HFFc6 (cell line): ENCODE measurements at regions not wholly inside any gene's neighbourhood (a gene's known extent, or its start where the extent isn't known, plus 50 kb on each side); places are given as distances from the start of the nearest gene placed in this dataset.

Experiments
- DNase-seq: peaks from one replicate; pipeline ENCODE4 v3.0.0-alpha.2; 2018
- H3K27ac Mint-ChIP-seq: 2 replicates; pipeline ENCODE4 v1.8.0; 2020; ENCODE audit warnings: mild to moderate bottlenecking, mixed read lengths
- H3K27me3 Mint-ChIP-seq: 2 replicates; pipeline ENCODE4 v1.8.0; 2021; ENCODE audit warnings: mild to moderate bottlenecking, moderate library complexity, mixed read lengths; ENCODE audit not compliant: insufficient read depth
- H3K36me3 Mint-ChIP-seq: 2 replicates; pipeline ENCODE4 v1.8.0; 2021; ENCODE audit warnings: low read depth, mixed read lengths
- H3K4me1 Mint-ChIP-seq: 2 replicates; pipeline ENCODE4 v1.8.0; 2020; ENCODE audit warnings: low read depth, mixed read lengths
- H3K4me3 Mint-ChIP-seq: 2 replicates; pipeline ENCODE4 v1.8.0; 2020; ENCODE audit warnings: mild to moderate bottlenecking, moderate library complexity, mixed read lengths
- H3K9me3 Mint-ChIP-seq: 2 replicates; pipeline ENCODE4 v1.8.0; 2020; ENCODE audit warnings: mild to moderate bottlenecking, mixed read lengths
- TF ChIP-seq, protein P1 (sequence below): fragments of 200-600 bp; sonication (generic); IDR thresholded peaks from 2 replicates; pipeline ENCODE4 v1.5.0; 2021; ENCODE audit warnings: antibody characterized with exemption, mild to moderate bottlenecking

DNA sequence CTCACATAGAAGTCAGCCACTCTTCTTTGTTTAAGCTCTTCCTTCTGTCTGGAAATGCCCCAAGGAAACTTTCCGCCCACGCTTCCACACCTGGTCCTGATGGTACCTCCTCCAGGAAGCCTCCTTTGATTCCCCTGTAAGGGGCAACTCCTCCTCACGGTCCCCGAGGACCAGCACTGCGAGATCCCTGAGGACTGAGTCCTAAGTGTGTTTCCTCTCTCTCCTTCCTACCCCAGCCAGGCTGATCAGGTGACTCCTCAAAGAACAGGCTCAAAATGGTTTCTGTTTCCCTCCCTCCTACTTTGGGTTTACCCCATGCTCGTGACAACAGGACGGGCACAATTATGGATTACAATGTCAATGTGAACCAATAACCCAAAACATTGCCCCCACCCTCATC lies 63.0 kb upstream of the MED9 start:
- DNase-seq = no peak
- Mint-ChIP-seq H3K9me3 (no peaks in the 10 kb centered on the region), H3K4me3 (peak overlapping the region; percentile 79), H3K27ac (peak overlapping the region; percentile 81), H3K27me3 (peaks cover 3% of the 10 kb centered on the region), H3K4me1 (peaks cover 61% of the 10 kb centered on the region), H3K36me3 (no peaks in the 10 kb centered on the region)
- TF ChIP-seq, protein P1, sequence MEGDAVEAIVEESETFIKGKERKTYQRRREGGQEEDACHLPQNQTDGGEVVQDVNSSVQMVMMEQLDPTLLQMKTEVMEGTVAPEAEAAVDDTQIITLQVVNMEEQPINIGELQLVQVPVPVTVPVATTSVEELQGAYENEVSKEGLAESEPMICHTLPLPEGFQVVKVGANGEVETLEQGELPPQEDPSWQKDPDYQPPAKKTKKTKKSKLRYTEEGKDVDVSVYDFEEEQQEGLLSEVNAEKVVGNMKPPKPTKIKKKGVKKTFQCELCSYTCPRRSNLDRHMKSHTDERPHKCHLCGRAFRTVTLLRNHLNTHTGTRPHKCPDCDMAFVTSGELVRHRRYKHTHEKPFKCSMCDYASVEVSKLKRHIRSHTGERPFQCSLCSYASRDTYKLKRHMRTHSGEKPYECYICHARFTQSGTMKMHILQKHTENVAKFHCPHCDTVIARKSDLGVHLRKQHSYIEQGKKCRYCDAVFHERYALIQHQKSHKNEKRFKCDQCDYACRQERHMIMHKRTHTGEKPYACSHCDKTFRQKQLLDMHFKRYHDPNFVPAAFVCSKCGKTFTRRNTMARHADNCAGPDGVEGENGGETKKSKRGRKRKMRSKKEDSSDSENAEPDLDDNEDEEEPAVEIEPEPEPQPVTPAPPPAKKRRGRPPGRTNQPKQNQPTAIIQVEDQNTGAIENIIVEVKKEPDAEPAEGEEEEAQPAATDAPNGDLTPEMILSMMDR = no peak

DNA sequence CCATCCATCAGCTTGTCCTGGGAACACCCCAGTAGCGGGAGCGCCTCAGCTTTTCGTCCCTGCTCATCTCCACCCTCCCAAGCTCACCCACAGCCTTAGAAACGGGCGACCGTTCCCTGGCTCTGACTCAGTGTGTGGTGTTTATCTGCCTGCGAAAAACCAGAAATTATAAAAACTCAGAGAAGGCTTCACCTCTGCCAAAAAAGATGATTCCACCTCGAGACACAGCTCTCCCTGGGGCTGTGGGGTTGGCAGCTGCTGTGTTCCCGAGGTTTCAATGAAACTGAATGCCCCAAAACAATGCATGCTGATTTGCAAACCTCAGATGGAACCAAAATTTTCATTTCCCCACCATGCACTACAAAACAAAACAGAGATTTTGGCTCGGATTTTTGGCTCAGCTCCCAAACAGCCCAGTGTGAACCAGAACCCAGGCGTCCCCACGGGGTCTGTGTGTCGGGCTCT lies 62.4 kb upstream of the MED9 start:
- TF ChIP-seq, protein P1 = no peak
- peak; percentile 78 for DNase-seq

DNA sequence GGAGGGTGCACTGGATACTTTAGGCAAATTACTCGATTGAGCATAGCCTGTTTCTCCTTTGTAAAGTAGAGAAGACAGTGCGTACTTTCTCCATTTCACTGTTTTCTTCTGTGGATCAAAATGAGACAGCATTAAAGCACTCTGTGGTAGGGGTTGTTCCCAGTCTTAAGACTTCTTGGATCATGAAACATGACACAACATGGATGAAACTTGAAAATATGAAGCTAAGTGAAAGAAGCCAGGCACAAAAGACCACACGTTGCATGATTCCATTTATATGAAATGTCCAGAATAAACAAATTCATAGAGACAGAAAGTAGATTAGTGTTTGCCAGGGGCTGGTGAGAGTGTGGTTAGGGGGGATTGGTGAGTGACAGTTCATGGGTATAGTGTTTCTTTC lies 61.8 kb upstream of the MED9 start:
- no peak for DNase-seq
- Mint-ChIP-seq H3K4me1 (peaks cover 63% of the 10 kb centered on the region), H3K4me3 (peak overlapping the region; percentile 79; the same call in 1 of the 2 replicates), H3K27ac (peak overlapping the region; percentile 81), H3K36me3 (no peaks in the 10 kb centered on the region), H3K27me3 (peaks cover 1% of the 10 kb centered on the region; the same call in 1 of the 2 replicates), H3K9me3 (no peaks in the 10 kb centered on the region)
- TF ChIP-seq, protein P1 = no peak

More for the DNA sequence above, 62.4 kb upstream of the MED9 start:
- Mint-ChIP-seq H3K27me3 (no peaks in the 10 kb centered on the region; the same call in 1 of the 2 replicates), H3K27ac (peak overlapping the region; percentile 81), H3K4me1 (peaks cover 58% of the 10 kb centered on the region), H3K9me3 (no peaks in the 10 kb centered on the region), H3K36me3 (no peaks in the 10 kb centered on the region), H3K4me3 (peak overlapping the region; percentile 79)

DNA sequence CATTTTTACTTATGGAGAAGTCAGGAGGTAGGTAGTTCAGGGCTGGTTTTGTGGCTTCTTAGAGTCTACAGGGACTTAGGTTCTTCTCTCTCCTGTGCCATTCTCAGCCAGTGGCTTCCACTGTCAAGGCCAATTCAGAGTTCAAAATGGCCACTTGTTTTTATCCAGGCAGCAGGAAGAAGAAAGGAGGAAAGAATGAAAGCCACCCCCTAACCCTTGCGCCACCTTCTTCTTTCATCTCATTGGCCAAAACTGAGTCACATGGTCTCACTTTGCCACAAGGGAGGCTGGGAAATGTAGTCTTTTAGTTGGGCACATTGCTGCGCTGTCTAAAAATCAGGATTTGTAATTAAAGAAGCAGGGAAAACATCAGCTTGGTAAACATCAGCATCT lies 60.8 kb upstream of the MED9 start:
- peak; percentile 69 for DNase-seq
- H3K4me3 Mint-ChIP-seq = peak overlapping the region; percentile 56
- H3K36me3 Mint-ChIP-seq = no peaks in the 10 kb centered on the region
- peaks cover 8% of the 10 kb centered on the region for H3K27me3 Mint-ChIP-seq
- peak overlapping the region; percentile 96 for H3K27ac Mint-ChIP-seq
- TF ChIP-seq, protein P1 = no peak
- H3K9me3 Mint-ChIP-seq = no peaks in the 10 kb centered on the region
- H3K4me1 Mint-ChIP-seq = peaks cover 68% of the 10 kb centered on the region

DNA sequence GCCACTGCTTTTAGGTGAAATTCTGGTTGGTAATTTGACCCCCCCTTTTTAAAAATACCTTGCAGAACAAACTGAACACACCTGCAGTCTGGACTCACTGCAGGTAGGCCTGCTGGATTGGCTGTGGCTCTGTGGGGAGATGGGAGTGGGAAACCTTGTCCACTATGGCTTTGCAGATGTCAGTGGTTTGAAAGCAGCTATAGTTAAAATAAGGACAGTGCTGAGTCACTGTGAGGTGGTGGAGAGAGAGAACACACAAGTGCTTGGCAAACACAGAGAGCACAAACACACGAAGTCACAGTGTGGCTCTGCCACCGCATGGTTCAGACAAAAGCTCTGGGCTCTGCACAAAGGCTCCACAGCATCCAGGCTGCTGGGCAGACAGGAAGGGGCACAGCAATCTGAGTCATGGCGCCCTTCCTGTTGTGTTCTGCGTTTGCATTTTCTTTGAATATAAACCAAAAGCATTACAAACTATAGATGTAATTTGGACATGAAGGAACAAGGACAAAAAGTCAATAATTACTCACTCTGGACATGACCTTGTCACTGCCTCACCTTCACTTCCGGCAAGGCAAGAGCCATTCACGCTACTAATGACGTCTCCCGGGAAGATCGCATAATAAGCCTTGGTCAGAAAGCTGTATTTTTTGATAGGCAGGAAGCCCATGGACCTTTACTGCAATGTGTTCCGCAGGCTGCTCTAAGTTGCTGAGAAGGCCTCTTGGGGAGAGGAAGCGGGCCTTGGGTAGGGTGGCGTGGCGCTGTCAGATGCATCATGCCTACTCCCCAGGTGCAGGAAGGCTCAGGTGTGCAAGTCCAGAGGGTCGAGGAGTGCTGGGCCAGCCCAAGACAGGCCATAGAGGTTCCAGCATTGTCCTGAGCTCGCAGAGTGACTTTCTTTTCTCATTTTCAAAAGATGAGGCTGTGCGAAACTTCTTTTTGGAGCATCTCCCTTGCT lies 60.1 kb upstream of the MED9 start:
- H3K27me3 Mint-ChIP-seq = peaks cover 8% of the 10 kb centered on the region
- no peaks in the 10 kb centered on the region for H3K9me3 Mint-ChIP-seq
- H3K4me3 Mint-ChIP-seq = peak overlapping the region; percentile 56
- H3K4me1 Mint-ChIP-seq = peaks cover 64% of the 10 kb centered on the region
- H3K36me3 Mint-ChIP-seq = no peaks in the 10 kb centered on the region
- H3K27ac Mint-ChIP-seq = peak overlapping the region; percentile 96
- DNase-seq = peak; percentile 73
- TF ChIP-seq, protein P1 = no peak
